Stimulated activated CD4-positive, alpha-beta T cell treated with anti-CD3 and anti-CD28 coated beads, Interleukin-1b, Interleukin-23, amount 100 ng/mL, for 24 hours (primary cell): ENCODE measurements at regions not wholly inside any gene's neighbourhood (a gene's known extent, or its start where the extent isn't known, plus 50 kb on each side); places are given as distances from the start of the nearest gene placed in this dataset.

Source experiments
- DNase-seq, 4 experiments: peaks; one replicate each; pipeline ENCODE4 v3.0.0-alpha.2; 2020; ENCODE audit warnings: low read depth in 4 of 4, low spot score in 1 of 4

GRCh38 chrX:49773993-49774392 lies 55.1 kb upstream of the PAGE4 start:
- no peak for DNase-seq

GRCh38 chrX:49767236-49767635 lies 61.9 kb upstream of the PAGE4 start:
- no peak for DNase-seq

GRCh38 chrX:49762175-49762720 lies 66.5 kb upstream of the PAGE1 start:
- no peak for DNase-seq

GRCh38 chrX:49761481-49761880 lies 65.7 kb upstream of the PAGE1 start:
- no peak for DNase-seq

DNA sequence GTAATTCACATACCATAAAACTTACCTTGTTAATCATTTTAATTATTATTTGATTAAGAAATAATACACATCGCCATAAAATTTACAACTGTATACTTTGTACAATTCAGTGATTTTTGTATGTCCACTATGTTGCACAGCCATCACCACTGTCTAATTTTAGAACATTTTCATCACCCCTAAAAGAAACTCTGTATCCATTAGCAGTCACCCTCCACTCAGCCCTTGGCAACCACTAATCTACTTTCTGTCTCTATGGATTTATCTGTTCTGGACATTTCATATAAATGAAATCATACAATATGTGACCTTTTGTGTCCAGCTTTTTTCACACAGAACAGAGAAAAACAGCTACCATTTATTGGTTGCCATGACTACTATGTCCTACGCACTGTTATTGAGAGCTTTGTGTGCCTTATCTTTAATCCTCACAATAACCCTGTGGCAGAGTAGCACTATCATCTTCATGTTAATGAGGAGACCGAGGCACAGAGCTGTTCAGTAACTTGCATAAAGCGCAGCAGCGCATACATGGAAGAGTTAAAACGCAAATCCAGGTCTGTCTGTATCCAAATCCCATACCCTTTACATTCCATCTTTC lies 64.6 kb upstream of the PAGE1 start:
- no peak for DNase-seq

GRCh38 chrX:49756692-49757091 lies 60.9 kb upstream of the PAGE1 start:
- DNase-seq: no peak

GRCh38 chrX:49754233-49754857 lies 58.6 kb upstream of the PAGE1 start:
- DNase-seq: peak in 3 of 4 experiments; percentile 11 to 12 (median 12)

- DNase-seq: no peak
These were observed 57.9 kb upstream of the PAGE1 start for GRCh38 chrX:49753691-49754090.

DNA sequence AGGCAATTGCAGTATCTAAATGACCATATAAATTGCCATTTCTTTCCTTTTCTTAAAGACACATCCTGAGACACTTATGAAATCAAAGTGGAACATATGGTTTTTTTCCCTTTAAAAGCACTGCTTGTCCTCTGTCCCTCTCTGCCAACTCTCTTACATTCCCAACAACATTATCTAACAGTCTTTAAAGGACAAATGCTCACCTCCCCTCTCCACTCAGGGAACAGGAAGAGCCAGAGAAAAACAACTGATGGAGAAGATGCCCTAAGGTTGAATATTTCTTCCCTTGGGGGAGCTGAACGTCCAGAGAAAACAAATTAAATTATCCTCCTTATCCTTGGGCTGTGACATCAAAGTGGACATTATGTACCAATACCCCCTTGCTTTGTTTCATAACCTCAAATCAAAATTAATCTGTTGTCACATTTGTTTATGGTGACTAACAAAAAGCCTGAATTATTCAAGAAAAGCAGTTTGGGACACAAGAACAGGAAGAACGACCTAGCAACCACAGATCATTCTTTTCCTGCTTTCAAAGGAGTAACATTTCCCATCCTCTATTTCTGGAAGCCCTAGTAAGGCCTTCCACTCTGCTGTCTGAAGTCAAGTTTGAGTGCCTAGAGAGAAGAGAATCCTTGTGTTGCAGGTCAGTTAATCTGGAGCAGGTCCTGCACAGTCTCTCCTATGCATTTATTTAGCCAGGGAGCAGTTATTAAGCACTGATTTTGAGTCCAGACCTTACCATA lies 52.6 kb upstream of the PAGE1 start:
- no peak for DNase-seq

DNA sequence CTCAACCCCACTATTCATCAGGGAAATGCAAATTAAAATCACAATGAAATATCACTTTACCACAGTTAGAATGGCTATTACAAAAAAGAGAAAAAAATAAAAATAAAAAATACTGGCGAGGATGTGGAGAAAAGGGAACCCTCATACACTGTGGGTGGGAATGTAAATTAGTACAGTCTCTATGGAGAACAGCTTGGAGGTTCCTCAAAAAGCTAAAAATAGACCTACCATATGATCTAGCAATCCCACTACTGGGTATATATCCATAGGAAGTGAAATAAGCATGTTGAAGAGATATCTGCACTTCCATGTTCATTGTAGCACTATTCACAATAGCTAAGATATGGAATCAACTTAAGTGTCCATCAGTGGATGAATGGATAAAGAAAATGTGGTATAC lies 50.5 kb upstream of the PAGE1 start:
- no peak for DNase-seq
